ENCODE measurements at regions not wholly inside any gene's neighbourhood (a gene's known extent, or its start where the extent isn't known, plus 50 kb on each side); places are given as distances from the start of the nearest gene placed in this dataset.
A peak's percentile ranks its signal among the peaks of the same experiment; 100 is the strongest.

DNA sequence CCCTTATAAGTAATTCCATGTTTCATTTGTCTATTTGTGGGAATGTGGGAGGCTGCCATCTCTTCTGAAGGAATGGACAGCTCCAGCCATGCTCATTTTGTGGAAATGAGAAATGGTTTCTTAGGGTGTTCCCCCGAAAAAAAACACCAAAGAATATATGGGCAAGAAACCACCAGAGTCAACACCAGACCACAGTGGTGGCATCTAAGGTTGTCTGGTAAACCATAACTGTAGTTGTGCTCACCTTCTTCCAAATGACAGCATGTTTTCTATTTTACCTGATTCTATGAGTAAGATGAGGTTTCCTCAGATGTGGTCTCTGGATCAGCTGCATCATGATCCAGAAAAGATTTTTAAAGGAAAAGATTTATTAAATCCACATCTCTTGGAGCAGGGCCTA is 217.0 kb upstream of the C2CD4B start:
- Mint-ChIP-seq H3K27me3 (ENCODE audit: low read depth, unreplicated experiment) (peaks cover 9% of the 10 kb centered on the region), H3K36me3 (ENCODE audit: low read depth, unreplicated experiment) (no peaks in the 10 kb centered on the region), H3K27ac (ENCODE audit: unreplicated experiment) (no peak overlapping the region), H3K4me1 (ENCODE audit: low read depth, unreplicated experiment) (no peaks in the 10 kb centered on the region), H3K9me3 (ENCODE audit: unreplicated experiment) (no peaks in the 10 kb centered on the region), H3K4me3 (ENCODE audit: unreplicated experiment) (no peak overlapping the region)
- Histone ChIP-seq H3K9me3 (ENCODE audit: insufficient read depth, low read depth, low read length) (no peaks in the 10 kb centered on the region), H3K9ac (ENCODE audit: low read length) (no peak overlapping the region), H3K4me3 (ENCODE audit: insufficient read depth, low read depth, low read length) (no peak overlapping the region), H3K79me2 (ENCODE audit: insufficient read depth, low read length) (no peaks in the 10 kb centered on the region), H3K4me1 (ENCODE audit: insufficient read depth, low read length) (no peaks in the 10 kb centered on the region), H3K36me3 (ENCODE audit: insufficient read depth, low read length) (no peaks in the 10 kb centered on the region), H3K27ac (ENCODE audit: low read depth, low read length) (no peak overlapping the region), H3K4me2 (ENCODE audit: low read length) (no peak overlapping the region), H2AFZ (ENCODE audit: low read depth, low read length) (no peak overlapping the region), H4K20me1 (ENCODE audit: insufficient read depth, low read length) (no peaks in the 10 kb centered on the region), H3K27me3 (ENCODE audit: insufficient read depth, low read length) (no peaks in the 10 kb centered on the region)
- TF ChIP-seq, protein P1, sequence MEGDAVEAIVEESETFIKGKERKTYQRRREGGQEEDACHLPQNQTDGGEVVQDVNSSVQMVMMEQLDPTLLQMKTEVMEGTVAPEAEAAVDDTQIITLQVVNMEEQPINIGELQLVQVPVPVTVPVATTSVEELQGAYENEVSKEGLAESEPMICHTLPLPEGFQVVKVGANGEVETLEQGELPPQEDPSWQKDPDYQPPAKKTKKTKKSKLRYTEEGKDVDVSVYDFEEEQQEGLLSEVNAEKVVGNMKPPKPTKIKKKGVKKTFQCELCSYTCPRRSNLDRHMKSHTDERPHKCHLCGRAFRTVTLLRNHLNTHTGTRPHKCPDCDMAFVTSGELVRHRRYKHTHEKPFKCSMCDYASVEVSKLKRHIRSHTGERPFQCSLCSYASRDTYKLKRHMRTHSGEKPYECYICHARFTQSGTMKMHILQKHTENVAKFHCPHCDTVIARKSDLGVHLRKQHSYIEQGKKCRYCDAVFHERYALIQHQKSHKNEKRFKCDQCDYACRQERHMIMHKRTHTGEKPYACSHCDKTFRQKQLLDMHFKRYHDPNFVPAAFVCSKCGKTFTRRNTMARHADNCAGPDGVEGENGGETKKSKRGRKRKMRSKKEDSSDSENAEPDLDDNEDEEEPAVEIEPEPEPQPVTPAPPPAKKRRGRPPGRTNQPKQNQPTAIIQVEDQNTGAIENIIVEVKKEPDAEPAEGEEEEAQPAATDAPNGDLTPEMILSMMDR (IDR thresholded peaks at IDR 0.05; ENCODE audit: insufficient read depth, low read depth, low read length) = no peak
- no peak for TF ChIP-seq EZH2 (IDR thresholded peaks at IDR 0.05; ENCODE audit: insufficient read depth, low read length)
- no peak for DNase-seq (ENCODE audit: low read depth)
- FAIRE-seq = no peak

DNA sequence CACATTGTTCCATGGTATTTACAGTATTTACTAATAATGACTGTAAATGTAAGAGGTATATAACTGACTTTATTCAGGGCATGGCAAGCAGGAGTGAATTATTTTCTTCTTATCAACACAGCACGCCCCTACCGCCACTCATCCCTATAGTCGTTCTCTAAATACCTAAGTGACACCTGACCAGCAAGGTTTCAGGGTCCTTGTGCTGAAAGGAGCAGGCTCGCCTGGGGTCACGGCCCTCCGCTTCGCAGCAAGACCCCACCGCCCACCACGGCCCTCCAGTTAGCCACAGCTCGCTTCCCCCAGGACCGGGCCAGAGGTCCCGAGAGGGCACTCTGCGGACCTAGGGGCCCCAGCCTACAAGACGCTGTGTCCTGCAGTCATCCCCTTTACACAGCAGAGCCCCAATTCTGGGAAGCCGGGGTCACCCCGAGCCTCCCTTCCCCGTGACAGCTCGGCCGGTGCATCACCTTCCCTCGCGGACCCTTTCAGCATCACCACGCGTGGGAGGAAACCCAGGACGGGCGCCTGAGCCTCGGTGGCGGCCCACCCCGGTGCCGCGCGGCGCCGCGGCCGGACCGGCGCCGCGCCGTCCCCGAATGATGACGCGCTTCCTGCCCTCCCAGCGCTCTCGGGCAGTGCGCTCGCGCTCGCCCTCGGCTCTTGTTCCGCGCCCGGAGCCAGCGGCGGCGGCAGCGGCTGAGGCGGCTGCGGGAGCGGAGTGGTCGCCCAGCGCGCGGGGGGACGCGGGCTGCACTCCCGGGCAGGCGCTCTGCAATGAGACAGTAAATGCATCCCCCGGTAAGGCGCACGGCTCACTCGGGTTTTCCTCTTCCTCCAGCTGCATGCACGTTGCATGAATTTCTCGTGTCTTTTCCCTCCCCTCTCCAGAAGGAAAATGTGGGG is 225.1 kb upstream of the C2CD4B start, which contains the start of gene TLN2:
TLN2 (plus strand) TSS at position 666 of the 906 bp plus-strand sequence.
- peak within 1 kb of the TSS; percentile 96 for H3K4me3 Mint-ChIP-seq (ENCODE audit: unreplicated experiment)
- no peaks in the 10 kb centered on the region for H3K9me3 Mint-ChIP-seq (ENCODE audit: unreplicated experiment)
- Histone ChIP-seq H3K36me3 (ENCODE audit: insufficient read depth, low read length) (no peaks in the 10 kb centered on the region), H3K4me1 (ENCODE audit: insufficient read depth, low read length) (peaks cover 16% of the 10 kb centered on the region), H3K27ac (ENCODE audit: low read depth, low read length) (peak within 1 kb of the TSS; percentile 81), H2AFZ (ENCODE audit: low read depth, low read length) (peak within 1 kb of the TSS; percentile 94), H3K4me2 (ENCODE audit: low read length) (peak within 1 kb of the TSS; percentile 84), H4K20me1 (ENCODE audit: insufficient read depth, low read length) (peaks cover 5% of the 10 kb centered on the region), H3K4me3 (ENCODE audit: insufficient read depth, low read depth, low read length) (peak within 1 kb of the TSS; percentile 90), H3K27me3 (ENCODE audit: insufficient read depth, low read length) (no peaks in the 10 kb centered on the region), H3K9ac (ENCODE audit: low read length) (peak within 1 kb of the TSS; percentile 95), H3K79me2 (ENCODE audit: insufficient read depth, low read length) (peaks cover 21% of the 10 kb centered on the region), H3K9me3 (ENCODE audit: insufficient read depth, low read depth, low read length) (no peaks in the 10 kb centered on the region)
- H3K27ac Mint-ChIP-seq (ENCODE audit: unreplicated experiment) = peak within 1 kb of the TSS; percentile 92
- H3K4me1 Mint-ChIP-seq (ENCODE audit: low read depth, unreplicated experiment) = peaks cover 16% of the 10 kb centered on the region
- H3K27me3 Mint-ChIP-seq (ENCODE audit: low read depth, unreplicated experiment) = peaks cover under 1% of the 10 kb centered on the region
- FAIRE-seq = no peak
- peak; percentile 68 for DNase-seq (ENCODE audit: low read depth)
- TF ChIP-seq, protein P1 (IDR thresholded peaks at IDR 0.05; ENCODE audit: insufficient read depth, low read depth, low read length) = no peak
- no peak for TF ChIP-seq EZH2 (IDR thresholded peaks at IDR 0.05; ENCODE audit: insufficient read depth, low read length)
- no peaks in the 10 kb centered on the region for H3K36me3 Mint-ChIP-seq (ENCODE audit: low read depth, unreplicated experiment)
